Caco-2 (cell line): ENCODE measurements at regions not wholly inside any gene's neighbourhood (a gene's known extent, or its start where the extent isn't known, plus 50 kb on each side); places are given as distances from the start of the nearest gene placed in this dataset.

Experiments used
- BruUV-seq: library from RNA; stranded (reverse); fragments of 400-500 nt; replicated peaks from 2 replicates; lab custom pipeline; 2021; lab: Mats Ljungman, UMichigan
- CTCF ChIA-PET: fragments of 300-600 bp; sonication (Branson Sonifier 250); formaldehyde crosslinking; loops from one replicate; lab custom pipeline; 2022; ENCODE audit warnings: antibody characterized with exemption; lab: Charles Lee
- POLR2A ChIA-PET: fragments of 300-600 bp; sonication (Branson Sonifier 250); formaldehyde crosslinking; loops from one replicate; lab custom pipeline; 2022; ENCODE audit warnings: antibody characterized with exemption; lab: Charles Lee
- DNase-seq, 2 experiments: peaks; one replicate each; pipeline versions ENCODE4 v3.0.0 to v3.0.0-alpha.2; 2020 to 2022
- H3K27me3 ChIP-seq: replicated peaks from 2 replicates; pipeline ENCODE4 v1.6.0; 2011; ENCODE audit warnings: low read length; ENCODE audit not compliant: control insufficient read depth, insufficient read depth
- H3K36me3 ChIP-seq: 2 replicates; pipeline ENCODE4 v1.5.1; 2011; ENCODE audit warnings: low read length; ENCODE audit not compliant: control insufficient read depth, insufficient read depth
- H3K4me1 ChIP-seq: fragments of 250-450 bp; sonication (Bioruptor Pico); 2 replicates; pipeline ENCODE4 v1.5.1; 2020; ENCODE audit warnings: mild to moderate bottlenecking
- H3K4me3 ChIP-seq: 2 replicates; pipeline ENCODE4 v1.5.1; 2011; ENCODE audit warnings: low read depth, mild to moderate bottlenecking, control low read depth, low read length
- H3K9me3 ChIP-seq: fragments of 250-450 bp; sonication (Bioruptor Pico); 2 replicates; pipeline ENCODE4 v1.5.1; 2020; ENCODE audit warnings: mild to moderate bottlenecking, moderate library complexity
- H3K27ac Mint-ChIP-seq: one replicate; pipeline ENCODE4 v1.8.0; 2022; ENCODE audit warnings: mixed read lengths; ENCODE audit not compliant: unreplicated experiment
- H3K27me3 Mint-ChIP-seq: one replicate; pipeline ENCODE4 v1.8.0; 2022; ENCODE audit warnings: mixed read lengths; ENCODE audit not compliant: insufficient read depth, unreplicated experiment
- H3K36me3 Mint-ChIP-seq: one replicate; pipeline ENCODE4 v1.8.0; 2022; ENCODE audit warnings: mild to moderate bottlenecking, mixed read lengths; ENCODE audit not compliant: insufficient read depth, unreplicated experiment
- H3K4me1 Mint-ChIP-seq: one replicate; pipeline ENCODE4 v1.8.0; 2022; ENCODE audit warnings: low read depth, mixed read lengths; ENCODE audit not compliant: unreplicated experiment
- H3K4me3 Mint-ChIP-seq: one replicate; pipeline ENCODE4 v1.8.0; 2022; ENCODE audit warnings: mild to moderate bottlenecking, moderate library complexity, mixed read lengths; ENCODE audit not compliant: unreplicated experiment
- H3K9me3 Mint-ChIP-seq: one replicate; pipeline ENCODE4 v1.8.0; 2022; ENCODE audit warnings: mixed read lengths; ENCODE audit not compliant: unreplicated experiment
- intact Hi-C: fragments of 100-400 bp; cut with micrococcal nuclease; formaldehyde crosslinking; loops from one replicate; pipeline ENCODE4 v1.10.0; 2022; ENCODE audit not compliant: unreplicated experiment
- TF ChIP-seq, protein P1 (sequence below), 2 experiments: fragments of 200-600 bp in 1 of 2; IDR thresholded peaks; 1 replicate in 1 of 2; 2 replicates in 1 of 2; pipeline versions ENCODE4 v1.5.1 to v1.8.0; 2011 to 2022; ENCODE audit warnings: antibody characterized with exemption in 1 of 2, control low read depth in 1 of 2, inconsistent platforms in 1 of 2, low read depth in 1 of 2, low read length in 1 of 2, mild to moderate bottlenecking in 1 of 2, moderate library complexity in 1 of 2; ENCODE audit not compliant: insufficient read depth in 1 of 2, severe bottlenecking in 1 of 2, unreplicated experiment in 1 of 2

- Histone ChIP-seq H3K4me1 (no peaks in the 10 kb centered on the region), H3K4me3 (no peak overlapping the region), H3K27me3 (no peaks in the 10 kb centered on the region), H3K36me3 (no peaks in the 10 kb centered on the region), H3K9me3 (no peaks in the 10 kb centered on the region)
- Mint-ChIP-seq H3K9me3 (no peaks in the 10 kb centered on the region), H3K4me3 (no peak overlapping the region), H3K27me3 (no peaks in the 10 kb centered on the region), H3K27ac (no peak overlapping the region), H3K36me3 (no peaks in the 10 kb centered on the region), H3K4me1 (no peaks in the 10 kb centered on the region)
- intact Hi-C loops, result no loop called here
- POLR2A ChIA-PET, result no interaction called here
- TF ChIP-seq, protein P1, sequence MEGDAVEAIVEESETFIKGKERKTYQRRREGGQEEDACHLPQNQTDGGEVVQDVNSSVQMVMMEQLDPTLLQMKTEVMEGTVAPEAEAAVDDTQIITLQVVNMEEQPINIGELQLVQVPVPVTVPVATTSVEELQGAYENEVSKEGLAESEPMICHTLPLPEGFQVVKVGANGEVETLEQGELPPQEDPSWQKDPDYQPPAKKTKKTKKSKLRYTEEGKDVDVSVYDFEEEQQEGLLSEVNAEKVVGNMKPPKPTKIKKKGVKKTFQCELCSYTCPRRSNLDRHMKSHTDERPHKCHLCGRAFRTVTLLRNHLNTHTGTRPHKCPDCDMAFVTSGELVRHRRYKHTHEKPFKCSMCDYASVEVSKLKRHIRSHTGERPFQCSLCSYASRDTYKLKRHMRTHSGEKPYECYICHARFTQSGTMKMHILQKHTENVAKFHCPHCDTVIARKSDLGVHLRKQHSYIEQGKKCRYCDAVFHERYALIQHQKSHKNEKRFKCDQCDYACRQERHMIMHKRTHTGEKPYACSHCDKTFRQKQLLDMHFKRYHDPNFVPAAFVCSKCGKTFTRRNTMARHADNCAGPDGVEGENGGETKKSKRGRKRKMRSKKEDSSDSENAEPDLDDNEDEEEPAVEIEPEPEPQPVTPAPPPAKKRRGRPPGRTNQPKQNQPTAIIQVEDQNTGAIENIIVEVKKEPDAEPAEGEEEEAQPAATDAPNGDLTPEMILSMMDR (IDR thresholded peaks at IDR 0.05; ENCODE audit: insufficient read depth in 1 of 2, low read depth in 1 of 2, low read length in 1 of 2, severe bottlenecking in 1 of 2, unreplicated experiment in 1 of 2), result no peak
- CTCF ChIA-PET, result interaction anchor here (0.7 kb wide), 1 partner anchor 56 kb away, joined by 3 read pairs; no protein-coding TSS in a partner anchor
- no peak for DNase-seq
- BruUV-seq, result no TSS peak
Measured at GRCh38 chr7:41027428-41028115, 675.3 kb downstream of the INHBA start.

- TF ChIP-seq, protein P1 (IDR thresholded peaks at IDR 0.05; ENCODE audit: insufficient read depth in 1 of 2, low read depth in 1 of 2, low read length in 1 of 2, severe bottlenecking in 1 of 2, unreplicated experiment in 1 of 2), result no peak
- no peaks in the 10 kb centered on the region for H3K36me3 Mint-ChIP-seq
- no peak overlapping the region for H3K4me3 ChIP-seq
- H3K4me1 ChIP-seq, result no peaks in the 10 kb centered on the region
- CTCF ChIA-PET, result no interaction called here
- H3K9me3 Mint-ChIP-seq, result no peaks in the 10 kb centered on the region
- no peaks in the 10 kb centered on the region for H3K4me1 Mint-ChIP-seq
- no peaks in the 10 kb centered on the region for H3K27me3 ChIP-seq
- H3K4me3 Mint-ChIP-seq, result no peak overlapping the region
- no peak overlapping the region for H3K27ac Mint-ChIP-seq
- no peak for DNase-seq
- intact Hi-C loops, result no loop called here
- no peaks in the 10 kb centered on the region for H3K27me3 Mint-ChIP-seq
- POLR2A ChIA-PET, result no interaction called here
- H3K36me3 ChIP-seq, result no peaks in the 10 kb centered on the region
- H3K9me3 ChIP-seq, result no peaks in the 10 kb centered on the region
- BruUV-seq, result no TSS peak
Measured at GRCh38 chr7:41024126-41024525, 678.8 kb downstream of the INHBA start.

- H3K4me1 Mint-ChIP-seq, result no peaks in the 10 kb centered on the region
- TF ChIP-seq, protein P1 (IDR thresholded peaks at IDR 0.05; ENCODE audit: insufficient read depth in 1 of 2, low read depth in 1 of 2, low read length in 1 of 2, severe bottlenecking in 1 of 2, unreplicated experiment in 1 of 2), result no peak
- no peaks in the 10 kb centered on the region for H3K36me3 ChIP-seq
- H3K9me3 Mint-ChIP-seq, result peaks cover 3% of the 10 kb centered on the region
- intact Hi-C loops, result no loop called here
- DNase-seq, result no peak
- POLR2A ChIA-PET, result no interaction called here
- H3K36me3 Mint-ChIP-seq, result no peaks in the 10 kb centered on the region
- H3K27me3 Mint-ChIP-seq, result no peaks in the 10 kb centered on the region
- no peaks in the 10 kb centered on the region for H3K9me3 ChIP-seq
- H3K4me3 ChIP-seq, result no peak overlapping the region
- no TSS peak for BruUV-seq
- H3K4me3 Mint-ChIP-seq, result no peak overlapping the region
- H3K27ac Mint-ChIP-seq, result no peak overlapping the region
- CTCF ChIA-PET, result no interaction called here
- no peaks in the 10 kb centered on the region for H3K27me3 ChIP-seq
- no peaks in the 10 kb centered on the region for H3K4me1 ChIP-seq
Measured at GRCh38 chr7:41020056-41020455, 682.8 kb downstream of the INHBA start.
